ENCODE measurements at regions not wholly inside any gene's neighbourhood (a gene's known extent, or its start where the extent isn't known, plus 50 kb on each side); places are given as distances from the start of the nearest gene placed in this dataset.
"Not testable (repeated sequence)": the region's sequence is repeated elsewhere in the genome, so short reads cannot be mapped to it uniquely, and the experiment has no call there.

- no peak for DNase-seq
These were observed 51.2 kb upstream of the SEC16B start for GRCh38 chr1:178020968-178021640.

- no peak for DNase-seq
These were observed 52.1 kb upstream of the SEC16B start for GRCh38 chr1:178021950-178022349.

DNA sequence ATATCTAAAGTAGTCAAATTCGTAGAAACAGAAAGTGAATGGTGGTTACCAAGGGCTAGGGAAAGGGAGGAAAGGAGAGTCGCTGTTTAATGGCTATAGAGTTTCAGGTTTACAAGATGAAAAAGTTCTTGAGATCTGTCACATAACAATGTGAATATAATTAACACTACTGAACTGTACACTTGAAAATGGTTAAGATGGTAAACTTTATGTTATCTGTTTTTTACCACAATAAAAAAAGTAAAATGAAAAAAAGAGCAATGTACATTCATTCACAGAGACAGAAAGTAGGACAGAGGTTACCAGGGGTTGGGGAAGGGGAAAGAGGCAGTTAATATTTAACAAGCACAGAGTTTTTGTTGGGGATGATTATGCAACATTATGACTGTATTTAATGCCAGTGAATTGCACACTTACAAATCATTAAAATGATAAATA, 53.3 kb upstream of the SEC16B start:
- no peak for DNase-seq

- no peak for DNase-seq
These were observed 54.6 kb upstream of the SEC16B start for GRCh38 chr1:178024504-178024903.

GRCh38 chr1:178025613-178026356, 55.9 kb upstream of the SEC16B start:
- DNase-seq, result no peak

DNA sequence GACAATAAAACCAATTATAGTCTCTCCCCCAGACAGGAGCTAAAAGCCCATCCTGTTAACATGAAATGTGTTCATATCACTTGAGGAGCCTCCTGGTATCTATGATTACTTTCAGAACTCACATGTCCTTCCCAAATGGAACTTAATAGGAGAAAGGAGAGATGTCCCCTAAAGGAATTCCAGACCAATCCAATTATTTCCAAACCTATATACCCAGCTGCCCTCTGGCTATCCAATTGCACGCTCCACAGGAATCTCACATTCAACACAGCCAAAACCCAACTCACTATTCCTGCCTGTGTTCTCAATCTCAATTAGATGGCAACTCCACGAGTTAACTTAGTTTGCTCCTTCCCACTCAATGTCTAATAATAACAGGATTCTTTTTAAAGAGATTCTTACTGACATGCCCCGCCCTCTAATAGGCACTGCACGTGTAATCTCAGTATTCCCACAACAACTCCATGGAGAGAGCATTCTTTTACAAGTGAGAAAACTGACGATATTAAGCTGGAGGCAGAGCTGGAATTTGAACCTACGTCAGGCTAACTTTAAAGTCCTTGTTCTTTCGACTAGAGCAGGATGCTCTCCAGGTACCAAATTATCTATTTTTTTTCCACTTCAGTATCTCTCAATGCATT, 59.1 kb upstream of the SEC16B start:
- DNase-seq, result no peak

- DNase-seq, result no peak
These were observed 60.6 kb upstream of the SEC16B start for GRCh38 chr1:178030467-178030866.

- peak in 48 of 51 donors; percentile 12 to 88 (median 69) for DNase-seq
These were observed 62.0 kb upstream of the RASAL2 start for GRCh38 chr1:178031856-178032320.

DNA sequence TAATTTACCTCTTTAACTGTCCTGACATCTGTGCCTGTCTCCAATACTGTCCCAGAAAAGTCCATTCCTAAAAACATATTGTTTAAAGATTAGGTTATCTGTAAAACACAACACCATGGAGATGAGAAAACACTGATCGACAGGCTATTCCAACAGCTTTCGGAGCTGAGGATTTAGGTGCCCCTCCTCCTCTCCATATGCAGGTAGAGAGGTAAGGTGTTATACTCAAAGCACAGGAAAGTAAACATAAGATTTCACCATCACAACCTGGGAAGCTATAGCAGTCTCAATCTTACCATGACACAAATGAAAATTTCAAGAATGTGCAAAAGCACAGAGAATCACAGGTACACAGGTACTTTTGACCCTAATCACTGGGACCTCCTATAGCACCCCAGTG, 60.9 kb upstream of the RASAL2 start:
- no peak for DNase-seq

DNA sequence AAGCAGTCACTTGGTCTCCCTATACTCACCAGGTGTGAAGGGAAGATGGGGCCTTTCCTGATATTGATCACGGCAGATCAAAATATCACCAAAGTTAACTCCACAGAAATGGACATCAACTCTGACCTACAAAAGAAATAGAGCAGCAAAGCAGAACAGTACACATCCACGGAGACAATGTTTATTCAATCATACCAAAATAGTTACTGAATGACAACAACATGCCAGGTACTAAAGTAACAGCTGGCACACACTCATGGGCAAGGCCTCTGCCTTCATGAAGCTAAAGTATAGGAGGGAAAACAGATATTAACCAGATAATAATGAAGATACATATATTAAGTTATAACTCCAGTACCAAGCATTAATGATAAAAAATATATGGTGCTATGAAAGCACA, 59.2 kb upstream of the RASAL2 start:
- no peak for DNase-seq

- no peak for DNase-seq
These were observed 57.8 kb upstream of the RASAL2 start for GRCh38 chr1:178036090-178036489.

GRCh38 chr1:178037510-178038253, 56.2 kb upstream of the RASAL2 start:
- peak in 47 of 51 donors; percentile 23 to 85 (median 61) for DNase-seq

DNA sequence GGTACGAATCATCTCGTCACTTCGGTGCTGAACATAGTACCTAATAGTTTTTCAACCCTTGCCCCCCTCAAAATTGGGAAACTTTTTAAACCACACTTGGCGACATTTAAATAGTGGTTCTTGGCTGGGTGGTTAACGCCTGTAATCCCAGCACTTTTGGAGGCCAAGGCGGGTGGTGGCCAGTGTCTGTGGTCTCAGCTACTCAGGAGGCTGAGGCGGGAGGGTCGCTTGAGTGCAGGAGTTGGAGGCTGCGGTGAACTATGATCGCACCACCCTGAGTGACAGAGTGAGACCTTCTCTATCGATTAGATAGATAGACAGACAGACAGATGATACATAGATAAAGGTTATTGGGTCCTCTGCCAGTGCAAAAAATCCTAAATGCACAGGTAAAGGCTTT, 55.5 kb upstream of the RASAL2 start:
- no peak for DNase-seq

GRCh38 chr1:178039891-178040290, 54.0 kb upstream of the RASAL2 start:
- no peak for DNase-seq

GRCh38 chr1:178043940-178044339, 50.0 kb upstream of the RASAL2 start:
- DNase-seq, result not testable (repeated sequence)

Data from hypothalamus (tissue), 51 donors.